ENCODE measurements at regions not wholly inside any gene's neighbourhood (a gene's known extent, or its start where the extent isn't known, plus 50 kb on each side); places are given as distances from the start of the nearest gene placed in this dataset.
A peak's percentile ranks its signal among the peaks of the same experiment; 100 is the strongest.

DNA sequence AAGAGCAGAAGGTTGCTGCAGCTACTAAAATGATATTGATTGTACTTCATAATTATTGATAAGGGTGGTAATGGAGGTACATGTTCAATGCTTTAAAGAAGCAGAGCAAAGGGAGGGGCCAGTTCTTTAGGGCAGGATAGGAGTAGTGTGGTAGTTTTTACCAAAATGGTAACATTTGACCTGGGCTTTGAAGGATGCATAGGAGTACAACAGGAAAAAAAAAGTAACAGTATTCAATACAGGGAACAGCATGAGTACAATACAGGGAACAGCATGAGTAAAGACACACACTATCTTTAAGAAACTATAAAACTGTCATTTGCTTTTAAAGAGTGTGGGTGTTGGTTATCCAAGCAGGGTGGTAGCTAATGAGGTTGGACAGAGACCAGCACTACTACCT lies 215.0 kb upstream of the CRY1 start:
- H3K4me1 ChIP-seq (replicated peaks in 1 of 4; ENCODE audit: control insufficient read depth in 3 of 4, insufficient read depth in 4 of 4, low read length in 3 of 4) = peaks cover 0 to 8% (median 1%) of the 10 kb centered on the region in 4 experiments; a peak in 4 of 7 replicates
- H3K9me3 ChIP-seq (ENCODE audit: insufficient read depth in 2 of 2, low read depth in 1 of 2, low read length in 1 of 2) = no peaks in the 10 kb centered on the region; a peak in 1 of 4 replicates
- no peak for FAIRE-seq

More for the DNA sequence above, 215.0 kb upstream of the CRY1 start:
- no peak overlapping the region for H3K18ac ChIP-seq (ENCODE audit: extremely low read depth, low read length)
- ChIA-PET CTCF (ENCODE audit: partially characterized antibody) (interaction anchor here (1.8 kb wide), 1 partner anchor 176 kb away, joined by 5 read pairs; no protein-coding TSS in a partner anchor), POLR2A (ENCODE audit: partially characterized antibody) (interaction anchor here (0.7 kb wide), 2 partner anchors 99 to 447 kb away, joined by 3 read pairs; no protein-coding TSS in a partner anchor)
- no peak for DNase-seq (ENCODE audit: low read depth in 1 of 2, low spot score in 2 of 2)
- H3K27me3 ChIP-seq (replicated peaks in 1 of 4; ENCODE audit: control insufficient read depth in 3 of 4, extremely low read depth in 1 of 4, insufficient read depth in 3 of 4, low read length in 3 of 4) = peaks cover 0 to 2% (median 0%) of the 10 kb centered on the region in 4 experiments; a peak in 1 of 7 replicates
- H3K4me2 ChIP-seq (ENCODE audit: insufficient read depth in 1 of 2, low read depth in 2 of 2, low read length in 2 of 2) = no peak overlapping the region
- H4K5ac ChIP-seq (ENCODE audit: insufficient read length, low read depth, low read length) = no peak overlapping the region
- H3K27ac ChIP-seq (ENCODE audit: low read depth, low read length) = no peak overlapping the region
- H2AFZ ChIP-seq (ENCODE audit: low read length) = no peak overlapping the region
- H2BK12ac ChIP-seq (ENCODE audit: low read depth, low read length) = peak overlapping the region; percentile 69; the same call in 1 of the 2 replicates
- no peaks in the 10 kb centered on the region for H3K23me2 ChIP-seq (ENCODE audit: low read depth, low read length)
- no peaks in the 10 kb centered on the region for H3K79me1 ChIP-seq (ENCODE audit: low read depth, low read length)
- no peak overlapping the region for H2BK5ac ChIP-seq (ENCODE audit: low read depth, low read length)
- H4K8ac ChIP-seq (ENCODE audit: extremely low read depth, insufficient read depth, low read length) = no peak overlapping the region
- H3K9ac ChIP-seq (replicated peaks in 1 of 4; ENCODE audit: extremely low read depth in 1 of 4, low read depth in 3 of 4, low read length in 3 of 4) = no peak overlapping the region
- H3K79me2 ChIP-seq (ENCODE audit: control insufficient read depth in 1 of 2, insufficient read depth in 2 of 2, low read length in 2 of 2) = no peaks in the 10 kb centered on the region
- TF ChIP-seq, protein P1, sequence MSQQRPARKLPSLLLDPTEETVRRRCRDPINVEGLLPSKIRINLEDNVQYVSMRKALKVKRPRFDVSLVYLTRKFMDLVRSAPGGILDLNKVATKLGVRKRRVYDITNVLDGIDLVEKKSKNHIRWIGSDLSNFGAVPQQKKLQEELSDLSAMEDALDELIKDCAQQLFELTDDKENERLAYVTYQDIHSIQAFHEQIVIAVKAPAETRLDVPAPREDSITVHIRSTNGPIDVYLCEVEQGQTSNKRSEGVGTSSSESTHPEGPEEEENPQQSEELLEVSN (IDR thresholded peaks at IDR 0.05) = no peak
- TF ChIP-seq KDM4A (IDR thresholded peaks at IDR 0.05; ENCODE audit: low read depth, low read length, severe bottlenecking) = no peak
- no peak overlapping the region for H3K23ac ChIP-seq (ENCODE audit: insufficient read length)
- H2BK20ac ChIP-seq (ENCODE audit: low read length) = no peak overlapping the region
- H2BK120ac ChIP-seq (replicated peaks; ENCODE audit: low read depth, low read length) = no peak overlapping the region
- no peak overlapping the region for H2AK5ac ChIP-seq (ENCODE audit: low read depth, low read length)
- no peak overlapping the region for H3K14ac ChIP-seq (ENCODE audit: insufficient read length)
- H3K36me3 ChIP-seq (ENCODE audit: control insufficient read depth in 2 of 4, insufficient read depth in 4 of 4, low read length in 3 of 4) = no peaks in the 10 kb centered on the region
- no peak overlapping the region for H3K56ac ChIP-seq (replicated peaks; ENCODE audit: insufficient read length, low read depth, low read length)
- H2BK15ac ChIP-seq (ENCODE audit: low read length) = no peak overlapping the region
- H4K91ac ChIP-seq (replicated peaks; ENCODE audit: insufficient read length, low read length) = no peak overlapping the region
- no peaks in the 10 kb centered on the region for H4K20me1 ChIP-seq (replicated peaks in 1 of 2; ENCODE audit: control insufficient read depth in 1 of 2, insufficient read depth in 2 of 2, low read length in 2 of 2)
- H3K4ac ChIP-seq (replicated peaks; ENCODE audit: insufficient read length, low read depth, low read length) = no peak overlapping the region
- no peak overlapping the region for H3K4me3 ChIP-seq (ENCODE audit: extremely low read depth in 1 of 4, insufficient read depth in 2 of 4, low read depth in 3 of 4, low read length in 4 of 4)

All from H1 (cell line).